ENCODE measurements at regions not wholly inside any gene's neighbourhood (a gene's known extent, or its start where the extent isn't known, plus 50 kb on each side); places are given as distances from the start of the nearest gene placed in this dataset.

DNA sequence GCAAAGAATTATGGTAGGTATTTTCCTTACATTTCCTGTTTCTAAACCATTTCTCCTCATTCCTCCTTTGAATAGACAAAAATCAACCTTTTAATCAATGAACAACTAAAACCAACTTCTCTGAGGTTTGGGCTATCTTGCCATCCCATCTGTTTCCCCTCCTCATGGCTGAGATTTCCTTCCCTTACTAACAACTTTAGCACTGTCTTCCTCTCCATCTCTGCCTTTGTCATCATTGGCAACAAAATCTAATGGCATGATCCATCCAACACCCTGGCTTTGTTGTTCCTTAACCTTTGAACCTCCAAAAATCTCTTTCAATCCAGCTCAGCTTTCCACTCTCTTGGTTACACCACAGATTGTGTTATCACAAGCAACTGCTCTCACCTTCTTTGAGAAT lies 95.3 kb upstream of the FAM136A start:
- peaks cover 0 to 15% (median 0%) of the 10 kb centered on the region in 12 donors for H3K9me3 ChIP-seq
- no peaks in the 10 kb centered on the region for H3K36me3 ChIP-seq
- intact Hi-C loops (cut with DNase I): no loop called here
- H3K4me3 ChIP-seq: no peak overlapping the region
- no peak overlapping the region for H3K27ac ChIP-seq
- ATAC-seq (no peak), DNase-seq (no peak)
- peaks cover 0 to 18% (median 0%) of the 10 kb centered on the region in 9 donors for H3K27me3 ChIP-seq
- TF ChIP-seq, protein P1, sequence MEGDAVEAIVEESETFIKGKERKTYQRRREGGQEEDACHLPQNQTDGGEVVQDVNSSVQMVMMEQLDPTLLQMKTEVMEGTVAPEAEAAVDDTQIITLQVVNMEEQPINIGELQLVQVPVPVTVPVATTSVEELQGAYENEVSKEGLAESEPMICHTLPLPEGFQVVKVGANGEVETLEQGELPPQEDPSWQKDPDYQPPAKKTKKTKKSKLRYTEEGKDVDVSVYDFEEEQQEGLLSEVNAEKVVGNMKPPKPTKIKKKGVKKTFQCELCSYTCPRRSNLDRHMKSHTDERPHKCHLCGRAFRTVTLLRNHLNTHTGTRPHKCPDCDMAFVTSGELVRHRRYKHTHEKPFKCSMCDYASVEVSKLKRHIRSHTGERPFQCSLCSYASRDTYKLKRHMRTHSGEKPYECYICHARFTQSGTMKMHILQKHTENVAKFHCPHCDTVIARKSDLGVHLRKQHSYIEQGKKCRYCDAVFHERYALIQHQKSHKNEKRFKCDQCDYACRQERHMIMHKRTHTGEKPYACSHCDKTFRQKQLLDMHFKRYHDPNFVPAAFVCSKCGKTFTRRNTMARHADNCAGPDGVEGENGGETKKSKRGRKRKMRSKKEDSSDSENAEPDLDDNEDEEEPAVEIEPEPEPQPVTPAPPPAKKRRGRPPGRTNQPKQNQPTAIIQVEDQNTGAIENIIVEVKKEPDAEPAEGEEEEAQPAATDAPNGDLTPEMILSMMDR (IDR thresholded peaks at IDR 0.05): no peak
- TF ChIP-seq POLR2A (IDR thresholded peaks at IDR 0.05): no peak
- H3K4me1 ChIP-seq: no peaks in the 10 kb centered on the region

- WGBS, 4 donors: 56 to 64% (median 58%) methylated on average over 5 of the region's 5 CpGs
- intact Hi-C loops (cut with DNase I): no loop called here
- no peak overlapping the region for H3K4me3 ChIP-seq
- DNase-seq (no peak), ATAC-seq (no peak)
- H3K27me3 ChIP-seq: peaks cover 0 to 18% (median 0%) of the 10 kb centered on the region in 9 donors
- TF ChIP-seq, protein P1 (IDR thresholded peaks at IDR 0.05): no peak
- TF ChIP-seq POLR2A (IDR thresholded peaks at IDR 0.05): no peak
- peaks cover 0 to 15% (median 0%) of the 10 kb centered on the region in 12 donors for H3K9me3 ChIP-seq
- no peaks in the 10 kb centered on the region for H3K36me3 ChIP-seq
- H3K27ac ChIP-seq: no peak overlapping the region
- H3K4me1 ChIP-seq: no peaks in the 10 kb centered on the region
Observed at GRCh38 chr2:70396612-70397011, 94.7 kb upstream of the FAM136A start.

- no peak overlapping the region for H3K27ac ChIP-seq
- H3K27me3 ChIP-seq: peaks cover 0 to 18% (median 0%) of the 10 kb centered on the region in 9 donors
- WGBS, 4 donors: 91 to 95% (median 93%) methylated on average over 3 of the region's 3 CpGs
- TF ChIP-seq, protein P1 (IDR thresholded peaks at IDR 0.05): no peak
- TF ChIP-seq POLR2A (IDR thresholded peaks at IDR 0.05): no peak
- DNase-seq (no peak), ATAC-seq (no peak)
- no peak overlapping the region for H3K4me3 ChIP-seq
- H3K36me3 ChIP-seq: no peaks in the 10 kb centered on the region
- H3K4me1 ChIP-seq: no peaks in the 10 kb centered on the region
- intact Hi-C loops (cut with DNase I): no loop called here
- H3K9me3 ChIP-seq: peaks cover 0 to 15% (median 0%) of the 10 kb centered on the region in 12 donors
Observed at GRCh38 chr2:70393881-70394280, 92.0 kb upstream of the FAM136A start.

DNA sequence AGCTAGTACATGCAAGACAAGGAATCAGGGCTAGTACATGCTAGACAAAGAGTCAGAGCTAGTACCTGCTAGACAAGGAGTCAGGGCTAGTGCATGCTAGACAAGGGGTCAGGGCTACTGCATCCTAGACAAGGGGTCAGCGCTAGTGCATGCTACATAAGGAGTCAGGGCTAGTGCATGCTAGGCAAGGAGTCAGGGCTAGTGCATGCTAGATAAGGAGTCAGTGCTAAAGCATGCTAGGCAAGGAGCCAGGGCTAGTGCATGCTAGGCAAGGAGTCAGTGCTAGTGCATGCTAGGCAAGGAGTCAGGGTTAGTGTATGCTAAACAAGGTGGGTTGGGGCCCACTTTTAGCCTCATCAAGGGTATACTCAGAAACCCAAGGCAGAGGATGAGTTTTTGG lies 90.1 kb upstream of the FAM136A start:
- no peak overlapping the region for H3K4me3 ChIP-seq
- 83 to 100% (median 95%) methylated on average over 1 of the region's 1 CpG for WGBS, 4 donors
- H3K9me3 ChIP-seq: peaks cover 0 to 15% (median 0%) of the 10 kb centered on the region in 12 donors
- intact Hi-C loops (cut with DNase I): no loop called here
- H3K36me3 ChIP-seq: no peaks in the 10 kb centered on the region
- ATAC-seq (no peak), DNase-seq (no peak)
- peaks cover 0 to 12% (median 0%) of the 10 kb centered on the region in 9 donors for H3K27me3 ChIP-seq
- no peaks in the 10 kb centered on the region for H3K4me1 ChIP-seq
- TF ChIP-seq POLR2A (IDR thresholded peaks at IDR 0.05): no peak
- TF ChIP-seq, protein P1 (IDR thresholded peaks at IDR 0.05): no peak
- no peak overlapping the region for H3K27ac ChIP-seq
